Activated CD8-positive, alpha-beta T cell treated with anti-CD3 and anti-CD28 coated beads for 36 hours (primary cell): ENCODE measurements at regions not wholly inside any gene's neighbourhood (a gene's known extent, or its start where the extent isn't known, plus 50 kb on each side); places are given as distances from the start of the nearest gene placed in this dataset.

ENCODE experiments used
- ATAC-seq: fragments of 200-7000 bp; cut with Tn5 transposase; one replicate; pipeline ENCODE4 v1.10.0; 2021; ENCODE audit warnings: mild to moderate bottlenecking, moderate library complexity
- CTCF ChIA-PET: fragments of 350-600 bp; sonication (Branson Sonifier 250); formaldehyde crosslinking; loops from one replicate; lab custom pipeline; 2021; ENCODE audit warnings: antibody characterized with exemption; lab: Charles Lee
- POLR2A ChIA-PET: fragments of 350-600 bp; sonication (Branson Sonifier 250); formaldehyde crosslinking; loops from one replicate; lab custom pipeline; 2021; ENCODE audit warnings: antibody characterized with exemption; lab: Charles Lee
- DNase-seq: peaks from one replicate; pipeline ENCODE4 v3.0.0-alpha.2; 2020
- H3K27ac Mint-ChIP-seq: one replicate; pipeline ENCODE4 v1.8.0; 2021; ENCODE audit warnings: mild to moderate bottlenecking, mixed read lengths
- H3K27me3 Mint-ChIP-seq: one replicate; pipeline ENCODE4 v1.8.0; 2021; ENCODE audit warnings: mixed read lengths
- H3K36me3 Mint-ChIP-seq: one replicate; pipeline ENCODE4 v1.8.0; 2021; ENCODE audit warnings: low read depth, mixed read lengths
- H3K4me1 Mint-ChIP-seq: one replicate; pipeline ENCODE4 v1.8.0; 2021; ENCODE audit warnings: low read depth, mixed read lengths
- H3K4me3 Mint-ChIP-seq: one replicate; pipeline ENCODE4 v1.8.0; 2021; ENCODE audit warnings: mild to moderate bottlenecking, moderate library complexity, mixed read lengths
- H3K9me3 Mint-ChIP-seq: one replicate; pipeline ENCODE4 v1.8.0; 2021; ENCODE audit warnings: mixed read lengths
- CTCF ChIP-seq: fragments of 200-600 bp; IDR thresholded peaks from one replicate; pipeline ENCODE4 v1.8.0; 2022; ENCODE audit warnings: antibody characterized with exemption, mild to moderate bottlenecking
- intact Hi-C: fragments of 100-400 bp; cut with micrococcal nuclease; formaldehyde crosslinking; loops from one replicate; pipeline ENCODE4 v1.10.0; 2022

GRCh38 chr4:112882286-112882685 is 167.2 kb upstream of the ANK2 start:
- ChIA-PET POLR2A (no interaction called here), CTCF (no interaction called here)
- ATAC-seq (no peak), DNase-seq (no peak)
- H3K36me3 Mint-ChIP-seq = no peaks in the 10 kb centered on the region
- no peak overlapping the region for H3K27ac Mint-ChIP-seq
- no peak overlapping the region for H3K4me3 Mint-ChIP-seq
- no peaks in the 10 kb centered on the region for H3K4me1 Mint-ChIP-seq
- no peaks in the 10 kb centered on the region for H3K9me3 Mint-ChIP-seq
- intact Hi-C loops = no loop called here
- no peak for TF ChIP-seq CTCF
- H3K27me3 Mint-ChIP-seq = no peaks in the 10 kb centered on the region

DNA sequence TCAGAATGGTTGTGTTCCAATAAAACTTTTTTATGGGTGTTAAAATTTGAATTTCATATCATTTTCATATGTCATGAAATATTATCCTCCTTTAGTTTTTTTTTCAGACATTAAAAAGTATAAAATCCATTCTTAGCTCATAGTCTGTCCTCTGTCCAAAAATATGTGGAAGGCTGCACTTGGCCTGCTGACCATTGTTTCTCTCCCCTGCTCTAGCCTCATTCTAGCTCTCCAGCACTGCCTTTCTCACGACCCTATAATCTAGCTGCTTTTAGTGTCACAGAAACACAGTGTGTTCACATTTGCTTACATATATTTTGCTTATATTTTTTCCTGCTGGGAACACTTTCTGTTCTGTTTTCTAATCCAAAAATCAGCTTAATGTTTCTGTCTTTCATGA is 165.0 kb upstream of the ANK2 start:
- no peak for TF ChIP-seq CTCF
- ChIA-PET POLR2A (no interaction called here), CTCF (no interaction called here)
- Mint-ChIP-seq H3K9me3 (no peaks in the 10 kb centered on the region), H3K4me3 (no peak overlapping the region), H3K27ac (no peak overlapping the region), H3K4me1 (no peaks in the 10 kb centered on the region), H3K27me3 (peaks cover 1% of the 10 kb centered on the region), H3K36me3 (no peaks in the 10 kb centered on the region)
- DNase-seq (no peak), ATAC-seq (no peak)
- intact Hi-C loops = no loop called here

DNA sequence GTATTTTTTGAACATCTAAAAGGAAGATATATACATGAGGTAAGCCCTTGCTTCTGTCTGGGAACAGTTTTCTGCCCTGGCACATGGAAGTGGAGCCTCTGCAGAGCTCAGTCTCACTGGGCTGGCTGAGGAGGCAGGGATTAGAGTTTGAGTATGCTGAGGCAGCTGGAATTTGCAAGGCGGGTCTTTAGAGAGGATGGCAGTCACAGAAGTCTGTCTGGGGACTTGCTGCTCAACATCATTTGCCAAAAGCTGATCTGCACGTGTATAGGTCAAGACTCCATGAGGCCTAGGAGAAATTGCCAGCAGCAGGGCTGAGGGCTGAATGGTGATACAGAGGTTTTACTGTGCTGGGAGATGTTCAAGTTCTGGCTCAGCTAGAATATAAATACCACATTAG is 163.6 kb upstream of the ANK2 start:
- POLR2A ChIA-PET = interaction anchor here (1.0 kb wide), 1 partner anchor 10 kb away, joined by 3 read pairs; no protein-coding TSS in a partner anchor
- CTCF ChIA-PET = interaction anchor here (1.3 kb wide), 1 partner anchor 53 kb away, joined by 7 read pairs; no protein-coding TSS in a partner anchor
- no peak for DNase-seq
- H3K4me1 Mint-ChIP-seq = no peaks in the 10 kb centered on the region
- no peak overlapping the region for H3K27ac Mint-ChIP-seq
- no peak overlapping the region for H3K4me3 Mint-ChIP-seq
- intact Hi-C loops = no loop called here
- no peaks in the 10 kb centered on the region for H3K9me3 Mint-ChIP-seq
- no peak for TF ChIP-seq CTCF
- ATAC-seq = no peak
- no peaks in the 10 kb centered on the region for H3K36me3 Mint-ChIP-seq
- H3K27me3 Mint-ChIP-seq = peaks cover 1% of the 10 kb centered on the region

DNA sequence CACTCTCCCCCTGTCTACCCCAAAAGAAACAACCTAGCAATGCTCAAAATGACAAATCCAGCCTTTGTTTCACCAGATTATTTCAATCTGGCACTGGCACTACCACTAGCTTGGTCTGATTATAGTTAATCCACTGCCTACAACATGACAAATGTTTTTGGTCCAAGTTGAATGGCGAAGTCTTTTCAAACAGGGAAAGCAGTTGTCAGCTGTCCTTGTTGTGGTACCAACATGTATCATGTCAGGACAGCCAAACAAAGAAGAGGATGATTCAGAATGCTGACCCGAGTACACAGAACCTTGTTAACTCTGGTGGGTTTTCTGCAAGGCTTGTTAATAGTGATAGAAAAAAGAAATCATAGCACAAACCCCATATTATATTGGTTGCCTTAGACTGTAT is 160.8 kb upstream of the ANK2 start:
- H3K4me3 Mint-ChIP-seq = no peak overlapping the region
- DNase-seq = no peak
- TF ChIP-seq CTCF = no peak
- ChIA-PET POLR2A (no interaction called here), CTCF (no interaction called here)
- no peak for ATAC-seq
- intact Hi-C loops = no loop called here
- no peaks in the 10 kb centered on the region for H3K36me3 Mint-ChIP-seq
- no peaks in the 10 kb centered on the region for H3K4me1 Mint-ChIP-seq
- H3K9me3 Mint-ChIP-seq = no peaks in the 10 kb centered on the region
- H3K27me3 Mint-ChIP-seq = peaks cover 3% of the 10 kb centered on the region
- H3K27ac Mint-ChIP-seq = no peak overlapping the region

DNA sequence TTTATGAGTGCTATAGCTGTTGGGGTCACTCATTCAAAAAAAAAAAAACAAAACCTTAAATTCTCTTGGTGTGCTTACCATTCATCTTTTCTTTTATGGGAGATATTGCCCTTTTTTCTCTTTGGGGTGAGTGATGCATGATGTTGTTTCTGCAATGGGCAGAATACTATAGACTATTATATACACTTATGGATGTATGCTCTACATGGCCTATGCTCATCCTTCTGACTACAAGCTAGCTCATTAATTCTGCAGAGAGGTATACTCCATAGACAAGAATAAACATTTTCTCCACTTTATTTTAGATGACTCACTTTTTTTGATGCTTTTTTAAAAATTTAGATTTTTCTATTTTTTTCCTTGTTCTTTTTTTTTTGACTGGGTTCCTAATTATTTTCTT is 160.3 kb upstream of the ANK2 start:
- ATAC-seq (no peak), DNase-seq (no peak)
- H3K4me3 Mint-ChIP-seq = no peak overlapping the region
- H3K27ac Mint-ChIP-seq = no peak overlapping the region
- H3K36me3 Mint-ChIP-seq = no peaks in the 10 kb centered on the region
- no peaks in the 10 kb centered on the region for H3K9me3 Mint-ChIP-seq
- TF ChIP-seq CTCF = no peak
- intact Hi-C loops = no loop called here
- H3K4me1 Mint-ChIP-seq = no peaks in the 10 kb centered on the region
- ChIA-PET POLR2A (no interaction called here), CTCF (interaction anchor here (0.5 kb wide), 1 partner anchor 68 kb away, joined by 3 read pairs; no protein-coding TSS in a partner anchor)
- H3K27me3 Mint-ChIP-seq = peaks cover 3% of the 10 kb centered on the region
